ENCODE measurements at regions not wholly inside any gene's neighbourhood (a gene's known extent, or its start where the extent isn't known, plus 50 kb on each side); places are given as distances from the start of the nearest gene placed in this dataset.

- Histone ChIP-seq H3K4me1 (no peaks in the 10 kb centered on the region), H3K27ac (no peak overlapping the region), H3K27me3 (ENCODE audit: insufficient read depth in 3 of 3, low read length in 2 of 3) (no peaks in the 10 kb centered on the region), H3K9me3 (no peaks in the 10 kb centered on the region), H3K4me3 (no peak overlapping the region), H3K36me3 (ENCODE audit: insufficient read depth in 1 of 2, low read depth in 1 of 2) (no peaks in the 10 kb centered on the region)
- TF ChIP-seq CTCF (IDR thresholded peaks at IDR 0.05), result no peak
- DNase-seq (no peak), ATAC-seq (no peak)
- 58 to 65% (median 59%) methylated on average over 4 of the region's 4 CpGs for whole genome bisulfite sequencing, 3 donors
- intact Hi-C loops (cut with DNase I), result no loop called here
These were observed 1039.2 kb downstream of the AGBL1 start for GRCh38 chr15:87118846-87119245.

GRCh38 chr15:87118435-87118834, 1038.8 kb downstream of the AGBL1 start:
- Histone ChIP-seq H3K4me3 (no peak overlapping the region), H3K36me3 (ENCODE audit: insufficient read depth in 1 of 2, low read depth in 1 of 2) (no peaks in the 10 kb centered on the region), H3K4me1 (no peaks in the 10 kb centered on the region), H3K27me3 (ENCODE audit: insufficient read depth in 3 of 3, low read length in 2 of 3) (no peaks in the 10 kb centered on the region), H3K27ac (no peak overlapping the region), H3K9me3 (no peaks in the 10 kb centered on the region)
- WGBS, 3 donors, result 22 to 37% (median 26%) methylated on average over 3 of the region's 3 CpGs
- intact Hi-C loops (cut with DNase I), result no loop called here
- no peak for ATAC-seq
- no peak for DNase-seq
- no peak for TF ChIP-seq CTCF (IDR thresholded peaks at IDR 0.05)

- H3K4me3 ChIP-seq, result no peak overlapping the region
- no peaks in the 10 kb centered on the region for H3K4me1 ChIP-seq
- intact Hi-C loops (cut with DNase I), result no loop called here
- no peaks in the 10 kb centered on the region for H3K36me3 ChIP-seq (ENCODE audit: insufficient read depth in 1 of 2, low read depth in 1 of 2)
- TF ChIP-seq CTCF (IDR thresholded peaks at IDR 0.05), result no peak
- no peaks in the 10 kb centered on the region for H3K27me3 ChIP-seq (ENCODE audit: insufficient read depth in 3 of 3, low read length in 2 of 3)
- ATAC-seq (no peak), DNase-seq (no peak)
- 83 to 97% (median 86%) methylated on average over 1 of the region's 1 CpG for WGBS, 3 donors
- H3K9me3 ChIP-seq, result no peaks in the 10 kb centered on the region
- H3K27ac ChIP-seq, result no peak overlapping the region
These were observed 1036.1 kb downstream of the AGBL1 start for GRCh38 chr15:87115795-87116194.

- Histone ChIP-seq H3K27me3 (ENCODE audit: insufficient read depth in 3 of 3, low read length in 2 of 3) (no peaks in the 10 kb centered on the region), H3K4me1 (no peaks in the 10 kb centered on the region), H3K36me3 (ENCODE audit: insufficient read depth in 1 of 2, low read depth in 1 of 2) (no peaks in the 10 kb centered on the region), H3K27ac (no peak overlapping the region), H3K9me3 (no peaks in the 10 kb centered on the region), H3K4me3 (no peak overlapping the region)
- peak in 1 of 4 donors; percentile 50 for ATAC-seq
- TF ChIP-seq CTCF (IDR thresholded peaks at IDR 0.05), result no peak
- 84 to 87% (median 86%) methylated on average over 3 of the region's 3 CpGs for WGBS, 3 donors
- DNase-seq, result no peak
- intact Hi-C loops (cut with DNase I), result no loop called here
These were observed 1020.2 kb downstream of the AGBL1 start for GRCh38 chr15:87099916-87100315.

GRCh38 chr15:87089551-87089950, 1009.9 kb downstream of the AGBL1 start:
- Histone ChIP-seq H3K36me3 (ENCODE audit: insufficient read depth in 1 of 2, low read depth in 1 of 2) (no peaks in the 10 kb centered on the region), H3K4me1 (no peaks in the 10 kb centered on the region), H3K9me3 (no peaks in the 10 kb centered on the region), H3K4me3 (no peak overlapping the region), H3K27ac (no peak overlapping the region), H3K27me3 (ENCODE audit: insufficient read depth in 3 of 3, low read length in 2 of 3) (no peaks in the 10 kb centered on the region)
- TF ChIP-seq CTCF (IDR thresholded peaks at IDR 0.05), result no peak
- DNase-seq (no peak), ATAC-seq (no peak)
- WGBS, 3 donors, result 78 to 87% (median 85%) methylated on average over 2 of the region's 2 CpGs
- intact Hi-C loops (cut with DNase I), result no loop called here

All from psoas muscle (tissue), 7 donors.